Occipital lobe (tissue), 1 donor: ENCODE measurements at regions not wholly inside any gene's neighbourhood (a gene's known extent, or its start where the extent isn't known, plus 50 kb on each side); places are given as distances from the start of the nearest gene placed in this dataset.

Source experiments
- DNase-seq: peaks from one replicate; lab custom pipeline; 2025; lab: John Stamatoyannopoulos, UW

DNA sequence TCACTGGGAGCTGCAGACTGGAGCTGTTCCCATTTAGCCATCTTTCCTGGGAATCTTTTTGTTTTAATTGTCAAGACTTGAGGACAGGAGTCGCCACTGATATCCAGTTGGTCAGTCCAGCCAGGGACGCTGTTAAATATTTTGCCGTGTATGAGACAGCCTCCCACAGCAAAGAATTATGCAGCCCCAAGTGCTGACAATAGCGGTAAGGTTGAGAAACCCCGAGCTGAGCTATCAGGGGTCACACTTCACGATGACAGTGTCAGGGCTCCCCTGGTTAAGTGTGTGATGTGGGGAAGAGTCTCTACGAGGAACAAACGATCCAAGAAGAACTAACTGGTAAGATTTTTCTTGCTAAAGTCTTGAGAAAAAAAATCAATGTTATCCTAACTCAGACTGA is 372.0 kb upstream of the MPDZ start:
- no peak for DNase-seq

DNA sequence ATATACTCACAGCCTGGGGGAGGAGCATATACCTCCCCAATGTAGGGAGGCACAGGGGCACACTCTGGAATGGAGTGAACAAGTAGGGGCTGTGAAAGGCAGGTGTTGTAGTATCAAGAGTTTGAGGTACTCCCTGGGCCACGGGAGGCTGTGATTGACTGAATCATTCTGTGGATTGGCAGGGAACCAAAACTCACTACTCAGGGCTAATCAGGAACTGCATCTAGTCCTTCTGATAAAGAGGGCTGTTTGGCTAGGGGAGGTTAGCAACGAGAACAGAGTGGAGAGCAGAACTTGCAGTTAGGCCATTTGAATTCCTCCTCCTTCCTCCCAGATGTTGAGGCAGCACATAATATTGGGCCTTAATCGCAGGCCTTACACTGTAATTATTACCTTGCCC is 369.2 kb upstream of the MPDZ start:
- DNase-seq, result no peak

DNA sequence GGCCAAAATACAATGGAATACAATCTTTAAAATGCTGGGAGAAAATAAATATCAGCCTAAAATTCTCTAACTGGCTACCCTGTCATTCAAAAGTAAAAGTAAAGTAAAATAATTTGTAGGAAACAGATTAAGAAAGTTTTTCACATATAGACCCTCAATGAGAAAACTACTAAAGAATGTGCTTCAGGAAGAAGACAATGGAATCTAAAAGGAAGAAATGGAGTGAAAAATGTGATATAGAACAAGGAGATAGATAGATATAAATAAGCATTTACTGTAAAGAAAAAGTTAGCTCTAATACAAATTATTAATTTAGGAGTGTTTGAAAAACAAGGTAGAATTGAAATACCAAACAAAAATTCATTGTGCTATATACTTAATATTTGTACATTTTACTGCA is 368.6 kb upstream of the MPDZ start:
- DNase-seq, result no peak

DNA sequence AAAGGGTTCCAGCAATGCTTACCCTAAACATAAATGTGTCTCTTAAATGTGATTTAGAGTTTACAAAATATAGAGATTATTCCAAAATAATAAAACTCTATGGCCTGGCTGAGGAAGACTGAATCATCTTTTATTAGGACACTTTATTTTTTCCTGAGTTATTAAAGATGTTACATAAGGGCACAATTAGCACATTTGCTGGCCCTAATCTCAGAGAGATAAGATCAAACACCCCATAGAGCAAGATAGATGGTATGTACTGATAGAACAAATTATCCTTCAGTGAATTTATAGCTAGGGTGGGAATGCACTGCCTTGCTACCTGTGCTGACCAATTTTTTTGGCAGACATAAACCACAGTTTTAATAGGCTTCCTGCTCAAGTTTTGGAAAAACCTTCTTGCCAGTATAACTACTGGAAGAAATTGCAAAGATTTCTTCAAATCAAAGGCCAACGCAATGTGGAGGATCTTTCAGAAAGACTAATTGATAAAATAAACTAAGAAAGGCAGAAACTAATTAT is 367.1 kb upstream of the MPDZ start:
- DNase-seq, result no peak

DNA sequence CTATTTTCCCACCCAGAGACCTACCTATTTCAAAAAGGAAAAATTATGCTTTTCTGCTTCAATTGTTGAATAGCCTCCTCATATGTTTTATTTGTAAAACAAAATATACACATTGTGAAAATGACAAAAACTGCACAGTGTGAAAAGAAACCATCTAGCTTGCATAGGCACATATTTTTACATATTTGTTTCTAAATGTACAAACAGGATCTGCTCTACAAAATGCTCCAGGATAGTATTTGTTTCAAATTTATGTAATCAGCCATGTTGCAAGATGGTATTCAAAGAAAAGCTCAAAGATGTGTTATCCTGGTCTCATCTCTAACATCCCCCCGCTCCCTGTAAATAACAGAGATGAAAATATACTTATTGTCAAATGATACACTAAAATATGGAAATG is 366.1 kb upstream of the MPDZ start:
- no peak for DNase-seq

DNA sequence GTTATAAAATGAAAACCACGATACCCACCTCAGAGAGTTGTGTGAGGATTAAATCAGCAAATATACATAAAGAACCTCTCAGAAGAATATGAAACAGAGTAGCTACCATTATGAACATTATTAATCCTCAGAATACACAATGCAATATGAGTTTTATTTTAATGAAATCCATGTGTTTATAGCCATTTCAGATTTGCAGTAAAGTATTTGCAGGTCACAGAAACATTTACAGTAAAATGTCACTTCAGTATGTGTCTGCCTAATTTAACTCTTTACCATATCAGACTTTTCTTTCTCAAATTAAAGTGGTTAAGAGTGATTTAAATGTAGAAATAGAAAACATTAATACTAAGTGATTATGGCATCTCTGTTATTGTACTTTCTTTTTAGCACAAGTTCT is 365.2 kb upstream of the MPDZ start:
- no peak for DNase-seq

DNA sequence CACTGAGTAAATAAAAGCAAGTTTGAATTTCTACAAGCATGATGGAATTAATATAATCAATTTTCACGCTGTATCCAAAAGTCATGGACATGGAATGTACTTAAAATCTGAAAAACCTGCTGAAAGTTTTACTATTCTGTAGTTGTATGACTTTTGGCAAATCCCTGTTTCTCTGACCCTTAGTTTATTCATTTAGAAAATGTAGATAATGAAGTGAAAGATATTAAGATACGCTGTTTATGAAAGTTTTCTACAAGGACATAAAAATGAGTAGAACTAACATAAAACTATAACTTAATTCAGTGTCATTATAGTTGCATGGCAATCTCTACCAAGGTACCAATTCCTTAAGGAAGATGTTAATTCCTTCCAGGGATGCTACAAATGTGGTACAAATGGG is 363.2 kb upstream of the MPDZ start:
- no peak for DNase-seq

DNA sequence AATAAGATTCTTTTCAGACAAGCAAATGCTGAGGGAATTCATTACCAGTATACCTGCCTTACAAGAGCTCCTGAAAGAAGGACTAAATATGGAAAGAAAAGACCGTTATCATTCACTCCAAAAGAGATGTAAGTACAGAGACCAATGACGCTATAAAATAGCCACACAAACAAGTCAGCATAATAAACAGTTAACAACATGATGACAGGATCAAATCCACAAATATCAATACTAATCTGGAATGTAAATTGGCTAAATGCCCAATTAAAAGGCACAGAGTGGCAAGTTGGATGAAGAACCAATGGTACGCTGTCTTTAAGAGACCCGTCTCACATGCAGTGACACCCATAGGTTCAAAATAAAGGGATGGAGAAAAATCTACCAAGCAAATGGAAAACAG is 349.6 kb upstream of the MPDZ start:
- DNase-seq, result no peak

DNA sequence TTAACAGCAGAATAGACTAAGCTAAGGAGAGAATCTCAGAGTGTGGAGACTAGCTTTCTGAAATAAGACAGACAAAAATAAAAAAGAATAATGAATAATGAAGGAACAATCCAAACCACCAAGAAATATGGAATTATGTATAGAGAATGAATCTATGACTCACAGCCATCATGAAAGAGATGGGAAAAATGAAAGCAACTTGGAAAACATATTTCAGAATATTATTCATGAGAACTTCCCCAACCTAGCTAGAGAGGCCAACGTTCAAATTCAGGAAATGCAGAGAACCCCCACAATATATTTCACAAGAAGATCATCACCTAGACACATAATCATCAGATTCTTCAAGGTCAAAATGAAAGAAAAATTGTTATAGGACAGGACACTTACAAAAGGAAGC is 349.0 kb upstream of the MPDZ start:
- no peak for DNase-seq

DNA sequence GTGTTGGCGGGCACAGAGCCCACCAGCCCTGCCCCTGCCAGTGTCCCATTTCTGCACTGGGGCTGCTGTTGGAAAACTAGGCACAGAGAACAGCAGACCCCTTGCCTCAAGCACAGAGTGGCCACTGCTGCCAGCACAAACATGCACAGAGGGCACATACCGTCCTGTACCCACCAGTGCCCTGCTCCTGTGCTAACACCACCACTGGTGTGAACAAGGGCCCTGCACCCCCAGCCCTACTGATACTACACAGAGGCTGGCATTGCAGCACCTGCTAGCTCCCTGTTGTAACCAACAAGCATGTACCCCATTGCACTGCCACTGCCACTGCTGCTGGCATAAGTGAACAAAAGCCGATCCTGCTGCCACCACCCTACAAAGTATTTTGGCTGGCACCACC is 348.0 kb upstream of the MPDZ start:
- DNase-seq, result no peak

DNA sequence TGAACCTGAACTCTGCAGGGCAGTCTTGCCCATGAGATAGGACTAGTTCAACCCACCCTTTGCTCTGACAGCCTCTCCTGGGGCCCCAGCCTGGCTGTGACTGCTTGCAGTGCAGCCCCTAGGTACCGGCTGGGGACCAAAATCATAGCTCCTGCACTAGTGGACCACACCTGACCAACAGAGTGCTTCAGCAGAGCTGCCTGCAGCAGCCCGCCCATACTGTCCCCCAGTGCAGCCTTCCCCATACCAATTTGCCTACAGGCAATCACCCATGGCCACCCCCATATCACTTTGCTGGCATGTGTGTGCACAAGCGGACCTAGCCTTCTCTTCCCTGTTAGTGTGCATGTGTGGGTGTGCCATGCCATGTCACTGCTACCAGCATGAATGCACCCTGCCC is 347.6 kb upstream of the MPDZ start:
- no peak for DNase-seq

DNA sequence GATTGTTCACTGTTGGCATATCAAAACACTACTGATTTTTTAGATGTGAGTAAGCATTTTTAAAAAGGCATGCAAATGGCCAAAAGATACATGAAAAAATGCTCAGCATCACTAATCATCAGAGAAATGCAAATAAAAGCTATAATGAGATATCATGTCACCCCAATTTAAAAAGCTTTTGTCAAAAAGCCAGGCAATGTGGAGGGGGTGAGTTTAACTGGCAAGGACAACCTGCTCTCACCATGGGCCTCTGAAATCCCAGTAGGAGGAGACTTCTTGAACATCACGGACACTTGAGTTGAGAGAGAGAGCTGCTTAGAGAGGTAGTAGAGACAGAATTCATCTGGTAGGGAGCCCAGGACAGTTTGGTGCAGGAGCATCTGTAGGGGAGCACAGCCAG is 347.1 kb upstream of the MPDZ start:
- DNase-seq, result no peak

DNA sequence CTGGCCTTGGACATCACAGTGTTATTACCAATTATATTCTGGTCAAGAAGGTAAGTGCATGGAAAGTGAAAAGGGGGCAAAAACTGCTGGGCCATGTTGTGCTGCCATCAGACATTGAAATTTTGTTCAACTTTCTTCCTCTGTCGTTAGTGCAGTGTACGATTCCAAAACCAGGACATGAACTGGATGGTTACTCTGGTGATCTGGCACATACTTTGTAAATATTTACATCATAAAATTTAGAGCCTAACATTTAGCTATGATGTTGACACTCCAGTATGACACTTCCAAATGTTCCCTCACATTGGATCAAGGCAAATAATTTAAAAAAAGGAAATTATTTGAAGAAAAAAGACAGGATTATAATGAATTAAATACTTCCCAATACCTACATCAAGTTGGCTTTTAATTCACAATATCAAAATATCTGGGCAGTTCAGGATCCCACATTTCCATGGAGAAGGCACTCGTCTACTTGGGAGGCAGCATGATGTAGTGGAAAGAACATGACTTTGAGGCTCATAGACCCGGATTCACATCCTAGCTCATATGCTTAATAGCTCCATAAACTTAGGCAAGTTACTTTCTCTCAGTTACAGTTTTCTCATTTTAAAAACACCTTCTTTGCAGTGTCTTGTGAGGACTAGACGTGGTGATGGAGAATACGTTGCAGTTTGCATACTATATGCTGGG is 342.5 kb upstream of the MPDZ start:
- DNase-seq, result no peak

DNA sequence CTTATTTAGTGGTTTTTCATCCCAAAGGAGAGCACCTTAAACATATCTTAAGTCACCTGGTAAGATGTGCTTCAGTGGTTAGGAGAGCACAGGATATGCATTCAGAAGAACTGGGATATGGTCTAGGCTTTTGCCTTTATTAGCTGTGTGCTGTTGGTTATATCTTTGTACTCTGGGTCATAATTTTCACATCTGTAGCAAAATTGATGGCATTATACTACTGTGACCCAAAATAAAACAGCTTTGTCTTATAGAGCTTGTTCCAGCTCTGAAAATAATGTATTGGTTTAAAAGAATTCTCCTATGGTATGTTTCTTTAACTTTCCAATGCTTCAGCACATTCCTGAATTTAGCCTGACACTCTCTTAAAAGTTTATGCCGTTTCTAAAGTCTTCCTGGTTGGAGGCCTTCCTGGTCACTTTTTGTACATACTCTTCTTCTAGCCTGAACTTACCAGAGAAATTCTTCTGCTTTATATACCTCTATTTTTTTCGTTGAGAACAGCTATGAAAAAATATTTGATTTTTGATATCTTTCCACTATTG is 337.1 kb upstream of the MPDZ start:
- DNase-seq, result no peak

DNA sequence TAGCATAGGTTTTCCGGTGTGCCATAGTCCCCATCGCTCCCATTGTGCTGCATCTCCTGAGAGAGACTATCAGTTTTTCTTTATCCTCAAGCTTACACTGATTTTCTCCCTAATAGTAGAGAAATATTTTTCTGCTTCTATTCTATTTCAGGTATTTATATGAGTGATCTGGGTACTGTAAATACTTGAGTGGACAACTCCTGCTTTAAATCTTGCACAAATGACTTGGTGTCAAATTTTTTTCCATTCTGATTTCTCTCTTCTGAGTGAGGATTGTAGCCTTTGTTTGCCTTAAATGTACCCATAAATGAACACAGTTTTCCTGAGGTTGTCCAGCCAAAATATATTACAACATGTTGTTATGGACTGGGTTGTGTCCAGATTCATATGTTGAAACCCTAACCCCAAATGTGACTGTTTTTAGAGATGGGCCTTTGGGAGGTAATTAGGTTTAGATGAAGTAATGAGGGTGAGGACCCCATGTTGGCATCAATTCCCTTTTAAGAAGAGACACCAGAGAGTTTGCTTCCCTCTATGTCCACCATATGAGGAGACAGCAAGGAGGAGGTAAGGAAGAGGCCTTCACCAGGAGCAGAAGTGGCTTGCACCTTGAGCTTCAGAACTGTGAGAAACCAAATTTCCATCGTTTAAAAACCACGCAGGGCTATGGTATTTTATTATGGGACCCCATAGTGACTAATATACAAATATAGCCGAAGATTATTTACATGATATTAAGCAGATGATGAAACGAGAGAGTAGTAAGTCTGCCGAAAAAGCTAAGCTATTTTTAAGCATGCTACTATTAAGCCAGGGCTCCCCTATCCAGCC is 336.4 kb upstream of the MPDZ start:
- DNase-seq, result no peak

DNA sequence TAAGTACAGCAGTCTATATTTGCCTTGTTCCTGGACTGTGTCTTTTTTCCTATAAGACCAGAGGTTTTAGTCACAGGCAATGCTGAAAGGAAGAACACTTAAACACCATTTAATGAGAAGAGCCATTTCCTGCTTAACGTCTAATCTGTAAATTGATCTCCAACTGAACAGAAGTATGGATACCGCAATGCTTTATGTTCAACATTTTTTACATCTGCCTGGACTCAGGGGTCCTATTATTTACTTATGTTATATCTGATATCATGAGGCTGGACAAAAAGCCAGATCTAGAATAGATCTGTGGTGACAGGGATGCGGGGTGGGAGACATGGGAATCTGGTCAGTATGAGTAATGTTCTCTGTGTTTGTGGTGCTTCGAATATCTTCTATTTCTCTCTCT is 334.6 kb upstream of the MPDZ start:
- no peak for DNase-seq

DNA sequence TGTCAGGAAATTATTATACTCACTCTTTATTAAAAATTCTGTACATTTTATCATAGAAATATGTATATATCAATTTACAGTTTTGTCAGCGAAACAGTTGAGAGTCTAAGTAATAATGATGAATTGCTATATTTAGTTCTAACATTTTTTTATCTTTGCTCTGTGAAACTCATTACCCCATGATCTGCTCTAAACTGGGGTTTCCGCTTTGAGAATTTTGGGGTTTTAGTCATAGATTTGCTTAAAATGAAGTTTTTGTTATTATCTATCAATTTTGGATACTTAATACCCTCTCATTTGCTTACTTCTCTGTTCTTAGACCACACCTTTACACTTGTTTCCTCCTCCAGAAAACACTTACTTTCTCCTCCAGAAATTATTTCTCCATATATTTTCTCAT is 333.8 kb upstream of the MPDZ start:
- DNase-seq, result no peak

DNA sequence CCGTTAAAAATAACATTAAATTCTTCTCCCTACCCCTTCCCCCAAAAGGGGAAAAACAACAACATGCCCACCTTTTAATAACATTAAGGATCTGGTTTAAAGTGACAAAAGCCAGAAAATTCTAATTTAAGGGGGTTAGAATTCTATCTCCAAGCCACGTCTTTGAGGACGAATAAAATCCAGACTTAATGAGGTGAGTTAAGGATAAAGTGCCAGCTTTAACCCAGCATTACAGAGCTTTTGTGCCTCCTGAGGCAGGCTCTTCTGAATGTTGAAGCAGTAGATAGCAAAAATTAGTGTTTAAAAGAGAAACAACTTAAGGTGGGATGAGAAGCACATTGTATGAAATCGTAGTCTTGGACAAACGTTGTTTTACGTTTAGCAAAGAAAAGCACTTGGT is 329.0 kb upstream of the MPDZ start:
- no peak for DNase-seq

DNA sequence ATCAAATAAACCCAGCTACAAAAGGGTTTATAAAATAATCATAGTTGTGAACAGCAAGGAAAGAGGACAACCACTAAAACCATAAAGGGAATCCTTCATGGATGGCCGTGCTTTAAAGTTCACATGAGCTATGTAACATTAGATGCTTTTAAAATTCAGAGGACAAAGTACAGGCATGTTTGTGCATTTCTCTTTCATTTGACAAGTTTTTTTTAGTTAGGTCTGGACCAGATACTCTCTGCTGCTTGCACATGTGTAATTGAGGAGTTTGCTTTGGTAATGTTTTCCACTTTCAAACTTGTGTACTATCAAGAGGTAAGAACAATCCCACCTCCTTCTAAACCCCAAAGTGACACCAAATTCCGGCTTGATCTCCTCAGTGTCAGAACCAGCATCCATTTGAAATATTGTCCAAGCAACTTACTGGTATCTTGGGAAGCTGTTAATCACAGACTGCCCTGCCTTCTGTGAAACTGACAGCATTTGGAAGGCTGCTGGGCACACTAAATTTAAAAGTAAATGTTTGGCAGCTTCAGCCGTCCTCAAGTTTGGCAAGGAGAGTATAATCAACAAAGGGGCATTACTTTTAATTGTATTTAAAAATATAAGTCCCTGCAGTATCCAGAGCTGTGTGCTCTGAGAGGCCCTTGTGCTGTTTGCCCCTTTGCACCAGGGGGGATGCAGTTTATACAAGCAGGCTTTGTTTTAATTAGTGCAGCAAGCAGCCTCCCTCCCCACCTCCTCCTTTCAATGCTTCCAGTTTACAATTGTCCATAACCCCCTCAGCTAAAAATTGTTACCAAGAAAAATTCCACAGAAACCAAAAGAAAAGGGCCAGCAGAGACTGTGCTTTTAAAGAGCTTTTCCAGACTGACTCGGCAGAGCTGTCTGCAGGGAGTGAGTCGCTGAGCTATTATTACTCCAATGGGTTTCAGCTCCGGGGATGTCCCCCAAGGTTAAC is 328.3 kb upstream of the MPDZ start:
- DNase-seq, result peak; percentile 5

DNA sequence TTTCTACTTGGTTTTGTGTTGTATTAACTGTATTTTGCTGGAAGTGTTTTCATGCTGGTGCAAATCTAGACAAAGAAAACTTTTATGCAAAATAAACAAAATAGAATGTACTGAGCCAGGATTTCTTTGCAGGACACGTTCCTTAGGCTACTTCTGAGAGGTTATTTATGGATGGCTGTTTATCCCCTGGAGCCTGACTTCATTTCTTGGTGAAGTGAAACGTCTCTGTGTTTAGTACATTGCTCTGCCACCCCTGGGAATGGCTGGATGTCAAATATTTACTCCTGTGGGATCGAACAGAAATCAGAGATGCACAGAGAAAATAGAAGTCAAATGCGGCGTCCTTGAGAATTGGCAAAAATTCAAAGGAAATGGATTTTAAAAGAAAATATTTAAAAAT is 327.1 kb upstream of the MPDZ start:
- DNase-seq, result no peak

DNA sequence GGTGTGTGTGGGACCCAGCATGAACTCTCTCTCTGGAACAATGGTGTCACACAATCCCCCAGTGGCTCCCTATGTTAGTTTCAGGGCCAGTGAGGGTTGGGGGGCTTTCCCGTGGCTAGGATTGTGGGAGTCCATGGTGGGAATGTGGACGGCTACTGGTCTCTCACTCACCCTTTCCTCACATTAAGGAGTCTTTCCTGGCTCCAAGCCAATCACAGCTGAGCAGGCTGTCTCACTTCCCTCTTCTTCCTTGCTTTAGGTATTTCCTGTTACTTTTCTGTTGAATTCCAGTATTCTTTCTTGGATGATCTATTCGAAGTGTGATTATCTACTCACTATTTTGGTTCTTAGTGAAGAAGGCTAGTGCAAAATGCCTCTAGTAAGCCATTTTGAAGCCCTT is 324.4 kb upstream of the MPDZ start:
- DNase-seq, result no peak

DNA sequence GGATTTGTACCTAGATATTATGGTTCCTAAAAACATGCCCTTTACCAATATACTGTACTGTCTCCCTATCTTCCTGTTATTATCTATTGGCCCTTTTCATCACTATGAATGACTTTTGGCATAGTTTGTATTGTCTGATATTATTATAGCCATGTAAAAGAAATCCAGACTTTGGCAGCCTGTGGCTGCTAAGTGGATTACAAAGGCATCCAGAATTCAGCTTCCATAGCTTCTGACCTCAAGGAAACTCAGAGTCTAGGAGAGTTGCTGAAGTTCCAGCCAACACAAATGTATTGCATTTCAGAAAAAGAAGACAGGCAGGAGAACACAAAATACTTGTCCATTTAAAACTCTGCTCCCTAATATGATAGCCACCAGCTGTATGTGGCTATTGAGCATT is 319.2 kb upstream of the MPDZ start:
- no peak for DNase-seq
